ENCODE measurements at regions not wholly inside any gene's neighbourhood (a gene's known extent, or its start where the extent isn't known, plus 50 kb on each side); places are given as distances from the start of the nearest gene placed in this dataset.

DNA sequence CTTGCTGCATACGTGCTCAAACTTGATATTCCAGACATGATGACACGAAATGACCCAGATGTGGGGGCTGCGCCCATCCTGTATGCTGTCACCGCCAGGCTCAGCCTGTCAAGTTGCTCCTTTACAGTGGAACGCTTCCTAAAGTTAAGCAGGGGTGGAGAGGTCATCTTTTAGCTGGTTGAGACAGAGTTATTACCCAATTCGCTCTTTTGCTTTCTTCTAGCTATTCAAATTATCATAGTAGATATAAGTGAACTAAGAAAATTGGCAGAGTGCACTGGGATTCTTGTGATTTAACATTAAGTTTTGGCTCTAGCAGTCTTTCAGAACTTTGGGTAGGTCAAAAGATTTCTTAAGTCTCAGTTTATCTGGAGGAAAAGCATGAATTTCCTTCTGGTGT is 69.8 kb upstream of the BASP1 start:
- Histone ChIP-seq H3K9me3 (ENCODE audit: control insufficient read depth in 2 of 3, insufficient read depth in 1 of 3, low read length in 3 of 3) (no peaks in the 10 kb centered on the region), H3K4me3 (ENCODE audit: low read length in 3 of 3) (no peak overlapping the region), H3K36me3 (ENCODE audit: control insufficient read depth in 2 of 3, insufficient read depth in 3 of 3, low read length in 3 of 3) (no peaks in the 10 kb centered on the region), H3K27me3 (ENCODE audit: control insufficient read depth, insufficient read depth, low read length) (no peaks in the 10 kb centered on the region), H3K4me1 (ENCODE audit: control insufficient read depth in 2 of 3, insufficient read depth in 2 of 3, low read depth in 1 of 3, low read length in 3 of 3) (no peaks in the 10 kb centered on the region), H3K9ac (ENCODE audit: low read length in 3 of 3) (no peak overlapping the region), H3K27ac (ENCODE audit: low read depth in 2 of 2, low read length in 2 of 2) (no peak overlapping the region)
- intact Hi-C loops (cut with DNase I), result no loop called here
- FAIRE-seq (no peak), DNase-seq (no peak)
- TF ChIP-seq, protein P1, sequence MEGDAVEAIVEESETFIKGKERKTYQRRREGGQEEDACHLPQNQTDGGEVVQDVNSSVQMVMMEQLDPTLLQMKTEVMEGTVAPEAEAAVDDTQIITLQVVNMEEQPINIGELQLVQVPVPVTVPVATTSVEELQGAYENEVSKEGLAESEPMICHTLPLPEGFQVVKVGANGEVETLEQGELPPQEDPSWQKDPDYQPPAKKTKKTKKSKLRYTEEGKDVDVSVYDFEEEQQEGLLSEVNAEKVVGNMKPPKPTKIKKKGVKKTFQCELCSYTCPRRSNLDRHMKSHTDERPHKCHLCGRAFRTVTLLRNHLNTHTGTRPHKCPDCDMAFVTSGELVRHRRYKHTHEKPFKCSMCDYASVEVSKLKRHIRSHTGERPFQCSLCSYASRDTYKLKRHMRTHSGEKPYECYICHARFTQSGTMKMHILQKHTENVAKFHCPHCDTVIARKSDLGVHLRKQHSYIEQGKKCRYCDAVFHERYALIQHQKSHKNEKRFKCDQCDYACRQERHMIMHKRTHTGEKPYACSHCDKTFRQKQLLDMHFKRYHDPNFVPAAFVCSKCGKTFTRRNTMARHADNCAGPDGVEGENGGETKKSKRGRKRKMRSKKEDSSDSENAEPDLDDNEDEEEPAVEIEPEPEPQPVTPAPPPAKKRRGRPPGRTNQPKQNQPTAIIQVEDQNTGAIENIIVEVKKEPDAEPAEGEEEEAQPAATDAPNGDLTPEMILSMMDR (IDR thresholded peaks at IDR 0.05; ENCODE audit: borderline replicate concordance, extremely low read depth, insufficient read depth), result no peak

DNA sequence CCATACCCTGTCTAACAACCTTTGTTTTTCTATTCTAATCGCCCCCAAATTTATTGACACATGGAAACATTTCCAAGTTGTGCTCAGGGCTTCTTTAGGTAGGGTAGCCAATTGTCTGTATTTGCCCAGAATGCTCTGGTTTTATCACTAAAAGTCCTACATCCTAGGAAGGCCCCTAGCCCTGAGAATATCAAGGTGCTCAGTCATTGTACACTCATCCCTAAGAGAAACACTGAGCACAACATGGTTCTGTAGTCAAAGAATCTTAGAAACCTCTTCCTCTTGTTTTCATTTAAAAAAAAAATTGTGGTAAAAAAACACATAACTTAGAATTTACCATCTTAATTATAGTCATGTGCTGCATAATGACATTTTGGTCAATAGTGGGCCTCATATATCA is 69.0 kb upstream of the BASP1 start:
- intact Hi-C loops (cut with DNase I), result no loop called here
- no peak overlapping the region for H3K4me3 ChIP-seq (ENCODE audit: low read length in 3 of 3)
- TF ChIP-seq, protein P1 (IDR thresholded peaks at IDR 0.05; ENCODE audit: borderline replicate concordance, extremely low read depth, insufficient read depth), result no peak
- FAIRE-seq, result no peak
- no peak overlapping the region for H3K9ac ChIP-seq (ENCODE audit: low read length in 3 of 3)
- H3K27me3 ChIP-seq (ENCODE audit: control insufficient read depth, insufficient read depth, low read length), result no peaks in the 10 kb centered on the region
- H3K9me3 ChIP-seq (ENCODE audit: control insufficient read depth in 2 of 3, insufficient read depth in 1 of 3, low read length in 3 of 3), result no peaks in the 10 kb centered on the region
- H3K36me3 ChIP-seq (ENCODE audit: control insufficient read depth in 2 of 3, insufficient read depth in 3 of 3, low read length in 3 of 3), result no peaks in the 10 kb centered on the region
- no peak overlapping the region for H3K27ac ChIP-seq (ENCODE audit: low read depth in 2 of 2, low read length in 2 of 2)
- H3K4me1 ChIP-seq (ENCODE audit: control insufficient read depth in 2 of 3, insufficient read depth in 2 of 3, low read depth in 1 of 3, low read length in 3 of 3), result no peaks in the 10 kb centered on the region
- DNase-seq, result no peak

DNA sequence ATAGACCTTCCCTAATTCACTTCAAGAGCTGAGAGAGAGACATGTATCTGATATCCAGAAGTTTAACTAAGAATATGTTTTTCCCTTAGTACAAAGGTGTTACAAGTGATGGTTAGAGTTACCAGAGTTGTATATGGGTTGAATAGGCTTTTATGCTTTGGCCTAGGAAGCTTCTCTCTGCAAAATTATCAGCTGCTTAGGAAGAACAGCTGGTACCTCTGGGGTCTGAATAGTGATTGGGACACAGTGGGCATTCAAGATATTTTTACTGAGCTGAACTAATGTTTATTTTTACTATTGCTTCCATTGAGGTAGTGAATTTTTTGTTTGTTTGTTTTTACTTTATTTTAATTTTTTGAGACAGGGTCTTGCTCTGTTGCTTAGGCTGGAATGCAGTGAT is 67.6 kb upstream of the BASP1 start:
- Histone ChIP-seq H3K4me1 (ENCODE audit: control insufficient read depth in 2 of 3, insufficient read depth in 2 of 3, low read depth in 1 of 3, low read length in 3 of 3) (no peaks in the 10 kb centered on the region), H3K36me3 (ENCODE audit: control insufficient read depth in 2 of 3, insufficient read depth in 3 of 3, low read length in 3 of 3) (no peaks in the 10 kb centered on the region), H3K9me3 (ENCODE audit: control insufficient read depth in 2 of 3, insufficient read depth in 1 of 3, low read length in 3 of 3) (no peaks in the 10 kb centered on the region), H3K27ac (ENCODE audit: low read depth in 2 of 2, low read length in 2 of 2) (no peak overlapping the region), H3K9ac (ENCODE audit: low read length in 3 of 3) (no peak overlapping the region), H3K4me3 (ENCODE audit: low read length in 3 of 3) (no peak overlapping the region), H3K27me3 (ENCODE audit: control insufficient read depth, insufficient read depth, low read length) (no peaks in the 10 kb centered on the region)
- DNase-seq, result no peak
- TF ChIP-seq, protein P1 (IDR thresholded peaks at IDR 0.05; ENCODE audit: borderline replicate concordance, extremely low read depth, insufficient read depth), result no peak
- intact Hi-C loops (cut with DNase I), result no loop called here
- FAIRE-seq, result no peak

DNA sequence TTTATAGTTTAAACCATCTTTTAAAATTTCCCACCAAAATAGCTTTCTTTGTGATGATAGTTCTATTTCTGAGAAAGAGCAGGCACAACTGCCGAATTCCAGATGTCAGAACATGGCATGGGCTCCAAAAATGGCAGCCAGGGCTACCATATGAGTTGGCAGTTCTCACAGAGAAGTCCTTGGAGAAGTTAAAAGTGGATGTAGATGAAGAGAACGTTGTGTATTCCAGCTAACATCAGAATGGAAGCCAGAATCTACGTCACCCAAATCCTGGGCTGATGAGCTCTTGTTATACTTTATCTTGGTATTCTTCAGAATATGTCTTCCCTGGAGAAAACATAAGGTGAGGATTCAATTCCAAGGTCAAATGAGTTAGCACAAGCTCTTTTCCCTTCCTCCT is 66.9 kb upstream of the BASP1 start:
- Histone ChIP-seq H3K4me1 (ENCODE audit: control insufficient read depth in 2 of 3, insufficient read depth in 2 of 3, low read depth in 1 of 3, low read length in 3 of 3) (no peaks in the 10 kb centered on the region), H3K27me3 (ENCODE audit: control insufficient read depth, insufficient read depth, low read length) (no peaks in the 10 kb centered on the region), H3K27ac (ENCODE audit: low read depth in 2 of 2, low read length in 2 of 2) (no peak overlapping the region), H3K36me3 (ENCODE audit: control insufficient read depth in 2 of 3, insufficient read depth in 3 of 3, low read length in 3 of 3) (no peaks in the 10 kb centered on the region), H3K4me3 (ENCODE audit: low read length in 3 of 3) (no peak overlapping the region), H3K9ac (ENCODE audit: low read length in 3 of 3) (no peak overlapping the region), H3K9me3 (ENCODE audit: control insufficient read depth in 2 of 3, insufficient read depth in 1 of 3, low read length in 3 of 3) (no peaks in the 10 kb centered on the region)
- DNase-seq (no peak), FAIRE-seq (no peak)
- intact Hi-C loops (cut with DNase I), result no loop called here
- TF ChIP-seq, protein P1 (IDR thresholded peaks at IDR 0.05; ENCODE audit: borderline replicate concordance, extremely low read depth, insufficient read depth), result no peak

Measured in kidney (tissue), 13 donors.